ENCODE measurements at regions not wholly inside any gene's neighbourhood (a gene's known extent, or its start where the extent isn't known, plus 50 kb on each side); places are given as distances from the start of the nearest gene placed in this dataset.
A peak's percentile ranks its signal among the peaks of the same experiment; 100 is the strongest.
"Not testable (repeated sequence)": the region's sequence is repeated elsewhere in the genome, so short reads cannot be mapped to it uniquely, and the experiment has no call there.

GRCh38 chr13:83085186-83085900 lies 796.9 kb downstream of the SLITRK1 start:
- intact Hi-C loops (cut with DNase I): no loop called here
- Histone ChIP-seq H3K4me3 (no peak overlapping the region), H3K4me1 (no peaks in the 10 kb centered on the region), H3K9me3 (no peaks in the 10 kb centered on the region), H3K27me3 (no peaks in the 10 kb centered on the region), H3K36me3 (no peaks in the 10 kb centered on the region), H3K27ac (no peak overlapping the region)
- TF ChIP-seq CTCF (IDR thresholded peaks at IDR 0.05): no peak
- ATAC-seq (no peak), DNase-seq (no peak)

GRCh38 chr13:83077499-83077898 lies 804.8 kb downstream of the SLITRK1 start:
- H3K4me3 ChIP-seq: no peak overlapping the region
- no peak for TF ChIP-seq CTCF (IDR thresholded peaks at IDR 0.05)
- no peaks in the 10 kb centered on the region for H3K27me3 ChIP-seq
- H3K36me3 ChIP-seq: no peaks in the 10 kb centered on the region
- DNase-seq (no peak), ATAC-seq (no peak)
- no peaks in the 10 kb centered on the region for H3K9me3 ChIP-seq
- H3K27ac ChIP-seq: no peak overlapping the region
- intact Hi-C loops (cut with DNase I): no loop called here
- no peaks in the 10 kb centered on the region for H3K4me1 ChIP-seq

GRCh38 chr13:83073930-83074329 lies 808.3 kb downstream of the SLITRK1 start:
- DNase-seq; H3K4me1 ChIP-seq; H3K36me3 ChIP-seq; H3K4me3 ChIP-seq; H3K27ac ChIP-seq; intact Hi-C loops (cut with DNase I); H3K27me3 ChIP-seq; ATAC-seq; H3K9me3 ChIP-seq: not testable (repeated sequence)

- Histone ChIP-seq H3K36me3 (no peaks in the 10 kb centered on the region), H3K4me1 (no peaks in the 10 kb centered on the region), H3K27ac (no peak overlapping the region), H3K4me3 (no peak overlapping the region), H3K27me3 (no peaks in the 10 kb centered on the region), H3K9me3 (no peaks in the 10 kb centered on the region)
- DNase-seq (no peak), ATAC-seq (peak; percentile 80)
- intact Hi-C loops (cut with DNase I): no loop called here
- TF ChIP-seq CTCF (IDR thresholded peaks at IDR 0.05): no peak
Observed at GRCh38 chr13:83065108-83065507, 817.2 kb downstream of the SLITRK1 start.

GRCh38 chr13:83057119-83057518 lies 825.2 kb downstream of the SLITRK1 start:
- DNase-seq: no peak
- Histone ChIP-seq H3K27me3 (no peaks in the 10 kb centered on the region), H3K4me3 (no peak overlapping the region), H3K27ac (no peak overlapping the region), H3K36me3 (no peaks in the 10 kb centered on the region), H3K9me3 (no peaks in the 10 kb centered on the region), H3K4me1 (no peaks in the 10 kb centered on the region)
- intact Hi-C loops (cut with DNase I): no loop called here
- ATAC-seq: no peak
- no peak for TF ChIP-seq CTCF (IDR thresholded peaks at IDR 0.05)

GRCh38 chr13:83056269-83056668 lies 826.0 kb downstream of the SLITRK1 start:
- DNase-seq: no peak
- TF ChIP-seq CTCF (IDR thresholded peaks at IDR 0.05): no peak

More at GRCh38 chr13:83056269-83056668, 826.0 kb downstream of the SLITRK1 start:
- ATAC-seq: no peak
- Histone ChIP-seq H3K9me3 (no peaks in the 10 kb centered on the region), H3K36me3 (no peaks in the 10 kb centered on the region), H3K4me1 (no peaks in the 10 kb centered on the region), H3K4me3 (no peak overlapping the region), H3K27ac (no peak overlapping the region), H3K27me3 (no peaks in the 10 kb centered on the region)
- intact Hi-C loops (cut with DNase I): no loop called here
